Cardiac muscle cell (in vitro differentiated cells and primary cell): ENCODE measurements at regions not wholly inside any gene's neighbourhood (a gene's known extent, or its start where the extent isn't known, plus 50 kb on each side); places are given as distances from the start of the nearest gene placed in this dataset.
A peak's percentile ranks its signal among the peaks of the same experiment; 100 is the strongest.

ENCODE experiments used
- DNase-seq, 2 donors: peaks; one replicate each; pipeline versions ENCODE4 v3.0.0 to v3.0.0-alpha.2; 2010 to 2017; ENCODE audit warnings: low read depth in 1 of 2, low spot score in 1 of 2
- H3K27ac ChIP-seq: fragments of 200-600 bp; sonication (generic); 2 replicates; pipeline ENCODE4 v1.5.1; 2016
- H3K27me3 ChIP-seq: fragments of 200-600 bp; sonication (generic); 2 replicates; pipeline ENCODE4 v1.6.0; 2016; ENCODE audit warnings: control low read depth
- H3K36me3 ChIP-seq: fragments of 200-600 bp; sonication (generic); 2 replicates; pipeline ENCODE4 v1.5.1; 2016; ENCODE audit warnings: control low read depth
- H3K4me1 ChIP-seq: fragments of 200-600 bp; sonication (generic); 2 replicates; pipeline ENCODE4 v1.8.1; 2017; ENCODE audit warnings: low read depth, mild to moderate bottlenecking, mixed run types
- H3K4me3 ChIP-seq: fragments of 200-600 bp; sonication (generic); 2 replicates; pipeline ENCODE4 v1.5.1; 2016; ENCODE audit warnings: mild to moderate bottlenecking
- H3K9me3 ChIP-seq: fragments of 200-600 bp; sonication (generic); 2 replicates; pipeline ENCODE4 v1.5.1; 2017; ENCODE audit warnings: low read depth, mild to moderate bottlenecking, control low read depth
- TF ChIP-seq, protein P1 (sequence below): IDR thresholded peaks from 2 replicates; pipeline ENCODE4 v1.5.1; 2012; ENCODE audit warnings: low read depth, mild to moderate bottlenecking, low read length

DNA sequence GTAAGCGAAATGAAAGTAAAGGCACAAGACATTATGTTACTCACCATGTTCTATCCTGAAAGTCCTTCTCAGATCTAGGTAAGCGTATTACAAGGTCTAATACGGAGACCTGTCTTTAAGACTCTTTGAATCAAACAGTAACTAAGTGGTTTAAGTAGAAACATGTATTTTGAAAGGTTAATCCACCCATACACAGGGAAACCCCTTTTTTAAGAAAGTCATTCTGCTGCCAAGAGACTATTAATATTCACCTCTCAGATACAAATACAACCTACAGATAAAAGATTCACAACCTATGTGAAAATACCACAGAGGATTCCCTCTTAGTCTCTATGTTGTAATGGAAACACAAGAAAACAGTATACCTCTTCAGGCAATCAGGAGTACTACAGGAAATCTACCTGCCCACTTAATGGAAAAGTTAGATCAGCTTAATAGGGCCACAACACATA lies 63.2 kb upstream of the TNIP3 start:
- TF ChIP-seq, protein P1, sequence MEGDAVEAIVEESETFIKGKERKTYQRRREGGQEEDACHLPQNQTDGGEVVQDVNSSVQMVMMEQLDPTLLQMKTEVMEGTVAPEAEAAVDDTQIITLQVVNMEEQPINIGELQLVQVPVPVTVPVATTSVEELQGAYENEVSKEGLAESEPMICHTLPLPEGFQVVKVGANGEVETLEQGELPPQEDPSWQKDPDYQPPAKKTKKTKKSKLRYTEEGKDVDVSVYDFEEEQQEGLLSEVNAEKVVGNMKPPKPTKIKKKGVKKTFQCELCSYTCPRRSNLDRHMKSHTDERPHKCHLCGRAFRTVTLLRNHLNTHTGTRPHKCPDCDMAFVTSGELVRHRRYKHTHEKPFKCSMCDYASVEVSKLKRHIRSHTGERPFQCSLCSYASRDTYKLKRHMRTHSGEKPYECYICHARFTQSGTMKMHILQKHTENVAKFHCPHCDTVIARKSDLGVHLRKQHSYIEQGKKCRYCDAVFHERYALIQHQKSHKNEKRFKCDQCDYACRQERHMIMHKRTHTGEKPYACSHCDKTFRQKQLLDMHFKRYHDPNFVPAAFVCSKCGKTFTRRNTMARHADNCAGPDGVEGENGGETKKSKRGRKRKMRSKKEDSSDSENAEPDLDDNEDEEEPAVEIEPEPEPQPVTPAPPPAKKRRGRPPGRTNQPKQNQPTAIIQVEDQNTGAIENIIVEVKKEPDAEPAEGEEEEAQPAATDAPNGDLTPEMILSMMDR = no peak
- Histone ChIP-seq H3K27ac (no peak overlapping the region), H3K4me3 (no peak overlapping the region), H3K27me3 (no peaks in the 10 kb centered on the region), H3K4me1 (peaks cover 10% of the 10 kb centered on the region), H3K9me3 (no peaks in the 10 kb centered on the region), H3K36me3 (no peaks in the 10 kb centered on the region)
- no peak for DNase-seq

DNA sequence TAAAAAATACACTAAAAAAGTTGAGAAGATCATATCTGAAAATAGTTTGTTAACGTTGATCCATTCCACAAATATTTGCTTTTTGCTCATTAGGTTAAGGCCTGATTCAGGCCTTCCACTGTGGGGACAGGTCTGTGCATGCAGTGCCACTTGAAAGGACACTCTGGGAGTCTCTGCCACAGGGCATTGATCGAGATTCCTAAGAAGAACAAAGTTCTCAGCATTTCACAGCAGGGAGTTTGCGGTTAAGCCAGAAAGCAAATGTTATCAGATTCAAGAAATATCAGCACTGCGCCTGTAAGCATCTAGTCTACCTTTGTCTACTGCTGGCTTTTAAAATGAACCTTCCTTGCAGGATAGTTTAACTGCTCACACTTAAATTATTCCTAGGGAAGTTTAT lies 62.2 kb upstream of the TNIP3 start:
- Histone ChIP-seq H3K27me3 (no peaks in the 10 kb centered on the region), H3K36me3 (no peaks in the 10 kb centered on the region), H3K4me1 (peaks cover 10% of the 10 kb centered on the region), H3K4me3 (no peak overlapping the region), H3K27ac (no peak overlapping the region), H3K9me3 (no peaks in the 10 kb centered on the region)
- DNase-seq = no peak
- TF ChIP-seq, protein P1 = no peak

DNA sequence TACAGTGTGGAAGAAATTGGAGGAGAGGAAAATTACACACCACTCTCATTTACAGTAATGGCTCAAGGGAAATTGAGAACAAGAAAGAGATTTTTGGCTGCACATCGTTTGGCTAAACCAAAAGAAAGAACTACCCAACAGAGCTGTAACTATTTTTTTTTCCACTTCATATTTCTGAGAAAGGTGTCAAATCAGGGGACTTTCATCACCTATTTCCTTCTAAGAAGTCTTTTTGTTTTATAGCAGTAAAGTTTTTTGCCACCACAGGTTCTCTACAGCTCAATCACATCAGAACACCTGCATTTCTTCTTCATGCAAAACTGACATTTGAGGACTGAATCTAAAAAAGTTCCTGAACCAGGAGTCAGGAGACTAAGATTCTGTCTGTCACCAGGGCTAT lies 57.5 kb upstream of the TNIP3 start:
- Histone ChIP-seq H3K9me3 (no peaks in the 10 kb centered on the region), H3K27me3 (no peaks in the 10 kb centered on the region), H3K27ac (no peak overlapping the region), H3K4me1 (no peaks in the 10 kb centered on the region), H3K4me3 (no peak overlapping the region), H3K36me3 (no peaks in the 10 kb centered on the region)
- DNase-seq = no peak
- TF ChIP-seq, protein P1 = no peak

DNA sequence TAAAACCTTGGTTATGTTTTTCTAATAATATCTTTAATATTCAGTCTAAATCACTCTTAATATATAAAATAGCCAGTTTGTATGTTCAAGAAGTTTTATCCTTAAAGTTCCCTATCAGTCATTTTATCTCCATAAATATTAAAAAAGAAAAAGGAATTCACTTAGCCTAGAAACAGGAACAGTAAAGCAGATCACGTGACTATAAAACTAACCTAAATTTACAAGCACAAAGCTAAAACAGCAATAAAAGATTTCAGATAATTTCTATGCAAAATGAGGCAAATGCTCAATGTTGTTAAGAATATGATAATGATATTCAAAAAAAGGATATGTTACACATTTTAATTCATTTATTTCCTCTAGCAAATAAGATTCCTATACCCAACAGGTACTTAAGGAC lies 57.1 kb upstream of the TNIP3 start:
- H3K27ac ChIP-seq = no peak overlapping the region
- H3K36me3 ChIP-seq = no peaks in the 10 kb centered on the region
- no peak for DNase-seq
- no peaks in the 10 kb centered on the region for H3K4me1 ChIP-seq
- H3K4me3 ChIP-seq = no peak overlapping the region
- H3K9me3 ChIP-seq = no peaks in the 10 kb centered on the region
- no peaks in the 10 kb centered on the region for H3K27me3 ChIP-seq
- TF ChIP-seq, protein P1 = no peak

DNA sequence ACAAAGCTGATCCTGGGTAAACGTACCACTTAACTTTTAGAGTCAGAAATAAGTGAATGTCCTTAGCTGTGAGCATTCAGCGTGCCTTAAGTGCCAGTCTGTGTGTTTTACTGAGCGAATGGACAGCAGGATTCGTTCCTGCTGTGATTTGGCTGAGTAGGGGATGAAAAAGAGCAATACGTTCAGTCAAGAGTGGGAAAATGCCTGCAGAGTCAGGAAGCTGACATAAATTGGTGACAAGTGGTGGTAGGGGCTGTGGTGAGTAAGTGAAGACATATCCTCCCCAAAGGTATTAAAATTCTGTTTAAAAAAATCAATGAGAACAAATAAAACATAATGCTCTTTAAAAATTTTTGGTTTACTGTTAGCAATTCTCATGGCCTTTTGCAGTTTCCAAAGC lies 56.6 kb upstream of the TNIP3 start:
- H3K27me3 ChIP-seq = no peaks in the 10 kb centered on the region
- no peaks in the 10 kb centered on the region for H3K9me3 ChIP-seq
- H3K36me3 ChIP-seq = no peaks in the 10 kb centered on the region
- DNase-seq = no peak
- H3K4me1 ChIP-seq = no peaks in the 10 kb centered on the region
- TF ChIP-seq, protein P1 = no peak
- H3K27ac ChIP-seq = no peak overlapping the region
- H3K4me3 ChIP-seq = no peak overlapping the region

- no peaks in the 10 kb centered on the region for H3K36me3 ChIP-seq
- no peak overlapping the region for H3K4me3 ChIP-seq
- no peaks in the 10 kb centered on the region for H3K27me3 ChIP-seq
- DNase-seq = peak in 1 of 2 donors; percentile 35
- TF ChIP-seq, protein P1 = no peak
- H3K9me3 ChIP-seq = no peaks in the 10 kb centered on the region
- H3K4me1 ChIP-seq = no peaks in the 10 kb centered on the region
- no peak overlapping the region for H3K27ac ChIP-seq
Observed at GRCh38 chr4:121219227-121219626, 55.1 kb upstream of the TNIP3 start.
